ENCODE measurements at regions not wholly inside any gene's neighbourhood (a gene's known extent, or its start where the extent isn't known, plus 50 kb on each side); places are given as distances from the start of the nearest gene placed in this dataset.

DNA sequence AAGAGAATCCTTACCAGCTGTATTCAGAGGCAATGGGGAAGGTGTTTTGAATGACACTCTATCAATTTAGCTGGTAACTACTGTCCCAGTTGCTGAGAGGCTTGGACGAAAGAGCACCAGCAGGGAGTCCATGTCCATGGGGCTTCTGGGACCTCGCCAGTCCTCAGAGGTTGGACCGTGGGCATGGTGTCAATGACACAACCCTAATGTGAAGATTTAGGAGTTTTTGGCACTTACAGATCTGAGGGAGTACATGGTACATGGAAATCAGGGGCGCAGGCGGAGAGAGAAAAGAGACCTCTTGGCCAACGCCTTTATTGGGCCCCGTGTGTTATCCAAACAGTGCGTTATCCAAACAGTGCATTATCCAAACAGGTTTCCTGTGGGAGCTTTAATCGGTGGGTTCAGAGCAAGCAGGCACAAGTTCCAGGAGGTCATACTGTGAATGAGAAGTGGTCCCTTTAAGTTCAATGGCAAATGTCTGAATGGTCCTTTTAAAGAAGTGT, 169.1 kb upstream of the B3GAT1 start:
- H3K27ac Mint-ChIP-seq, result no peak overlapping the region
- H3K27me3 Mint-ChIP-seq (ENCODE audit: low read depth), result peaks cover 22% of the 10 kb centered on the region
- no peak for DNase-seq (ENCODE audit: low spot score)
- no peaks in the 10 kb centered on the region for H3K36me3 Mint-ChIP-seq (ENCODE audit: low read depth)
- peaks cover 21% of the 10 kb centered on the region for H3K4me1 Mint-ChIP-seq (ENCODE audit: low read depth)
- no peak overlapping the region for H3K4me3 Mint-ChIP-seq
- no peaks in the 10 kb centered on the region for H3K9me3 Mint-ChIP-seq

DNA sequence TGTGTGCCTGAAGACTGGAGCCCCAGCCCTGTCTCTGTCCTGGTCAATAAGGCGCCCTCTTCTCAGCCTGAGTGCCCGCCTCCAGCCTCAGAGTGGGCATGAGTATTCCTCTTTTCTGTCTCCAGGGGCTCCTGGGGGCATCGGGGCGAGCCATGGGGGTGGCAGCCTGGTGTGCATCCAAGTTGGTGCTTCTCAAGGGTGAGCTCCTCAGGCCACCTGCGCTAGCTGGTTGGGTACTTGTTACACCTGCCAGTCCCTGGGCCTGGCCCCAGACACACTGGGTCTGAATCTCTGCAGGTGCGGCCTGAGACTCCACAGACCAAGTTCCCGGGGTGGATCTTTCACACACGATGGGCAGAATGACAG, 168.6 kb upstream of the B3GAT1 start:
- H3K27ac Mint-ChIP-seq, result no peak overlapping the region
- H3K4me3 Mint-ChIP-seq, result no peak overlapping the region
- H3K36me3 Mint-ChIP-seq (ENCODE audit: low read depth), result no peaks in the 10 kb centered on the region
- peaks cover 22% of the 10 kb centered on the region for H3K27me3 Mint-ChIP-seq (ENCODE audit: low read depth)
- no peaks in the 10 kb centered on the region for H3K9me3 Mint-ChIP-seq
- peaks cover 21% of the 10 kb centered on the region for H3K4me1 Mint-ChIP-seq (ENCODE audit: low read depth)
- DNase-seq (ENCODE audit: low spot score), result no peak

DNA sequence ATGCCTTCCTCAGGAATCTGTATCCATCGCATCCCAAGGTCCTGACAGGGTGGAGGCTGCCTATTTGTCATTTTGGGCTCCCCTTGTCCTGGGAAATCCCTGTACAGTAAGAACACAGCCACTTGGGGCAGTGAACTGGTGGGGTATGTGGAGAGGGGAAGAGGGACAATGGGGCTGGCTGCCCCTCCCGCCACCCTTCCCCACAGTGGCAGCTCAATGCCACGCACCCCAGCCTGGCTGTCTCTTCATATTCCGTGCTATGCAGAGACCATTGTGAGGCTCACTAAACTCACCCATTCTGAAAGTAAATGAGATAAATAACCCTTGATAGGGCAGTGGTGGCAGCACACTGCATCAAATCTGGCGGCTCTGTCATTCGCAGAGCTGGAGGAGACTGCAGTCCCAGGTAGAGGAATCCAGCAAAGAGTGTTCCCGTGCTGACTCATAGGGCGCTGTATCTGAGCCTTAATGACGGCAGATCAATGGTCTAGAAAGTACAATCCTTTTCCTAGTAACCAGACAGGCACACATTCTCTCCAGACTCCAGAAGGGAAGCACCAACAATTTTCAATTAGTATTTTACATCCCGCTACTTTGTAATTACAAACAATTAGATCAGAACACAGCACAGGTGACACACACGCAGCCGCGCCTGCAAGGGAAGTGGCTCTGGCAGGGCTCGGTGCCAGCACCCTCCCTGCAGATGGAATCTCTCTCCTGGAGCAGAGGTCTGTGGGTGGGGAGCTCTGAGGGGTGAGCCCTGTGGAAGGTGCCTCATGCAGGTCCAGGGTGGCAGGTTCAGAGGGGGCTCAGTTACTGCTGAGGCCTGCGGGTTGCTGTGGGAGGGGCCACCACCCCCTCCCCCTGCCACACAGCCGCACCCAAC, 167.9 kb upstream of the B3GAT1 start:
- Mint-ChIP-seq H3K27ac (no peak overlapping the region), H3K4me3 (no peak overlapping the region), H3K9me3 (no peaks in the 10 kb centered on the region), H3K27me3 (ENCODE audit: low read depth) (peaks cover 18% of the 10 kb centered on the region), H3K4me1 (ENCODE audit: low read depth) (peaks cover 21% of the 10 kb centered on the region), H3K36me3 (ENCODE audit: low read depth) (no peaks in the 10 kb centered on the region)
- no peak for DNase-seq (ENCODE audit: low spot score)

DNA sequence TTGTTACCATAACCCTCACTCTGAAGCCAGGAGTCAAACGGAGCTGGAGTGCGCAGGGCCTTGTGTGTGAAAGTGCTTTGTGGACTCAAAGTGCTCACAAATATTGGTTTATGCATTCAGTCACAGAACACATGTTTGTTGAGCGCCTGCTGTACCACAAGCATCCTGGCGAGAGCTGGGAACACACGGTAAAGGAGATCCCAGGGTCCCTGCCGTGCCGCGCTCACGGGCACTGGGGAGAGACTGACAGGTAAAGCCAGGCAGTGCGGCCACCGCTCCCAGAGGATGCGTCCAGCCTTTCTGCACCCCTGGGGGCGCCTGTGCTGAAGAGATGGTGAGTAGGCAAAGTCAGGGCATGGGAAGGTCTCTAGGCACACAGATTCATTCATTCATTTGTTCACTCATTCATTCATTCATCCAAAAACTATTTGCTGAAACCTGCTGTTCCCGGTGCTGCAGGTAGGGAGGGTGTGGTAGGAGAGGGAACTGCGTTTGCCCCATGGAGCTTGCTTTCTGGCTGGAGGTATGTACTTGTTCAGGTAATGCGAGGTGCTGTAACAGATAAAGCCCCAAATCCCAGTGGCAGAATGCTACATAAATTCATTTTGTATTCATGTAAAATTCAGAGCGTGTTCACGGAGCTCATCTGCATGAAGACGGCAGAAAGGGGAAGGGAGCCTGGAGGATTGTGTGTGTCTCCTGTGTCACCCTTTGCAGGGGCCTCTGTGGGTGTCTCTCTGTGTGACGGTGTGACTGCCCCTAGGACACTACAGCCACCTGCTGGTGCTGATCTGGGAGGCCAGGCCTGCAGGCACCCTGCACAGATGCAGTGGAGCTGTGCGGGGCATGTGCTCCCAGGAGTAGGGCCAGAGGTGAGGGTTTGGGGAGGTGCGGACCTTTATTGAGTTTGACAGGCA, 167.0 kb upstream of the B3GAT1 start:
- H3K27ac Mint-ChIP-seq, result no peak overlapping the region
- H3K27me3 Mint-ChIP-seq (ENCODE audit: low read depth), result peaks cover 17% of the 10 kb centered on the region
- no peak overlapping the region for H3K4me3 Mint-ChIP-seq
- peaks cover 18% of the 10 kb centered on the region for H3K4me1 Mint-ChIP-seq (ENCODE audit: low read depth)
- DNase-seq (ENCODE audit: low spot score), result no peak
- H3K36me3 Mint-ChIP-seq (ENCODE audit: low read depth), result no peaks in the 10 kb centered on the region
- no peaks in the 10 kb centered on the region for H3K9me3 Mint-ChIP-seq

DNA sequence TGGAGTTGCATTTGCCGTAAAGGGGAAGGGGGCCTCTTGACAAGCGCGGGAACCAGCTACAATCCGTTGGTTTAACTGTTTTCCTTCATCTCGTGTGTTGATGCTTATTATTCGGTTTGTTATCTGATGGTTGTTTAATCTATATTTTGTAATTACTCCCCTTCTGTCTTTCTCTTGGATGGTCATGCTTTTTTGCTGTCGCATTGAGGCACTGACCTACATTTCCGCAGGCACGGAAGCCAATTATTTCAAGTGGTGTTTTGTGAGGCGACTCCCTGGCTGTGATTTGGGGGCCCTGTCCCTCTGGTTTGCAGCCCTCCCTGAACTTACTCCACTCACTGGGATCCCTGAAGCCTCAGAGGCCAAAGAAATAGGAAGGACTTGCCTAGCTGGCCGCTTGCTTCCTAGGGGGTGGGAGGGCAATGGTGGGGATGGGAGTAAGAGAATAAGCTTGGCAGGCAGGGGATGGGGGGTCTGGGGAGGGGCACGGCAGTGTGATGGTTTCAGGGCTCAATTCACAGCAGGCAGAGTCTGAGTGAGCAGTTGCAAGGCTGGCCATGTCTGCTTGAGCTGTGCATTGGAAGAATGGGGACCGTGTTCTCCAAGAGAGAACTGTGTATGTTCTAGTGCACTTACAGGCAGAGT, 165.8 kb upstream of the B3GAT1 start:
- H3K4me1 Mint-ChIP-seq (ENCODE audit: low read depth), result peaks cover 7% of the 10 kb centered on the region
- no peaks in the 10 kb centered on the region for H3K36me3 Mint-ChIP-seq (ENCODE audit: low read depth)
- peaks cover 11% of the 10 kb centered on the region for H3K27me3 Mint-ChIP-seq (ENCODE audit: low read depth)
- DNase-seq (ENCODE audit: low spot score), result no peak
- H3K4me3 Mint-ChIP-seq, result no peak overlapping the region
- H3K27ac Mint-ChIP-seq, result no peak overlapping the region
- no peaks in the 10 kb centered on the region for H3K9me3 Mint-ChIP-seq

DNA sequence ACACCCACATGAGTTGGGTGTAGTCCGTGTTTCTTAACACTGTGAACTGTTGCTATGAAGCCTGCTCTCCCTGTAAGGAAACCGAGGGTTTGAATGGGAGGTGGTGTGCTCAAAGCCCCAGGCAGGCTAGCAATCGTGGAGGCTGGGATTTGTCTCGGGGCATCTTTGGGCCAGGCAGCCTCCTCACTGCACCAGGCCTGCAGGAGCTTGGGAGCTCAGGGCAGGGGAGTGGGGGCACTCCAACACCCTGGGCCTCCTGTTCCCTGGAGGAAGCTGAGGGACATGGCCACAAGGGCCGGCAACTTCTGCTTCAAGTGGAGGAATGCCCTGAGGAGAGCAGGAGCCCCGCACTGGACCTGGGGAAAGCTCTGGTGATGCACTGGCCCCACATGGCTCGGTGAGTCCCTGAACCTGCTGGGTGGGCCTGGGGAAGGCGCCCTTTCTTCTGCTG, 164.7 kb upstream of the B3GAT1 start:
- Mint-ChIP-seq H3K4me1 (ENCODE audit: low read depth) (peaks cover 2% of the 10 kb centered on the region), H3K27ac (no peak overlapping the region), H3K27me3 (ENCODE audit: low read depth) (peaks cover 9% of the 10 kb centered on the region), H3K36me3 (ENCODE audit: low read depth) (no peaks in the 10 kb centered on the region), H3K9me3 (no peaks in the 10 kb centered on the region), H3K4me3 (no peak overlapping the region)
- no peak for DNase-seq (ENCODE audit: low spot score)

DNA sequence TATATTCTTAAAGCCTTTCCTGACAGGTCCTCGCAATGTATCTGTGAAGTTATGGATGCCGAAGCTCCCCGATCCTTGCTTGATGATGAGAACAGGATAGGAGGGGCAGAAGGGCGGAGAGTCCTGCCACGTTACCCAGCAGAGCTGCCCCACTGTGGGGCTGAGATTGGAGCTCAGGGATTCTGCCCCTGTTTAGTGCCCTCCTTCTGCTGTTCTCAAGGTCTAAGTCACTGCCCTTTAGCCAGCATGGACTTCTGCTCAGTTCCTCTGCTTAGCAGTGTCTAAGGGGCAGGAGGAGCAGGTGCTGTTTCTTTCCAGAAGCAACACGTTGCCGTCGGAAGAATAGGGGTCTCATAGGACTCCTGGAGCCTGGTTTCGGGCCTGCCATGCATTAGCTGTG, 164.2 kb upstream of the B3GAT1 start:
- Mint-ChIP-seq H3K27me3 (ENCODE audit: low read depth) (peaks cover 7% of the 10 kb centered on the region), H3K36me3 (ENCODE audit: low read depth) (no peaks in the 10 kb centered on the region), H3K4me1 (ENCODE audit: low read depth) (peaks cover 2% of the 10 kb centered on the region), H3K27ac (no peak overlapping the region), H3K9me3 (no peaks in the 10 kb centered on the region), H3K4me3 (no peak overlapping the region)
- no peak for DNase-seq (ENCODE audit: low spot score)

DNA sequence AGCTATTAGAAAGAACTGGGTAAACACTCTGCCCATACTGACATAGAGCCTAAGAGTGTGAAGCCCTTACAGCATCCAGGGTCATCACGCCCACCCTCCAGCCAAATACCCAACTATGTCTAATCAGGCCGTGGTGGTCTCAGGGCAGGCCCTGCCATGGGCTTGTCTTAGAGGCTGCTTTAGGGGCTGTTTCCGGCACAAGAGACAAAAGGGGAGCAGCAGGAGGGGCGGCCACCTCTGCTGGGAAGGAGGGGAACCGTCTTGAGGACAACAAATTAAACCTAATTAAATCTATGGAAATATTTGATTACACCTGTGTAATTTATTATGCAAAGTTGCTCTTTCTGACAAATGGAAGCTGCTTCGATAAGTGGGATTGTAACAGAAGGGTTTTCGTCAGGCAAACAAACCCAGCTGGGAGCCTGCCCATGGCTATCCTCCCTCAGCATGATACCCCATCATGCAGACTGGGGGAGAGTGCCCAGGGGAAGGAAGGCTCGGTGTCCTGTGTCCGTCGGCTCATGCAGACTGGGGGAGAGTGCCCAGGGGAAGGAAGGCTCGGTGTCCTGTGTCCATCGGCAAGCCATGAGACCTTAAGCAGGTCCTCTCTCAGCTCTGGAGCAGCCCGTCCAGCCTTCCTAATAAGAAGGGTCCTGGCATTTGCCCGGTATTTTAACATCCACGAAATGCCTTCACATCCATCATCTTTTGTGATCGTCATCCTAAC, 163.6 kb upstream of the B3GAT1 start:
- Mint-ChIP-seq H3K27ac (no peak overlapping the region), H3K4me1 (ENCODE audit: low read depth) (peaks cover 2% of the 10 kb centered on the region), H3K4me3 (no peak overlapping the region), H3K36me3 (ENCODE audit: low read depth) (no peaks in the 10 kb centered on the region), H3K9me3 (no peaks in the 10 kb centered on the region), H3K27me3 (ENCODE audit: low read depth) (peaks cover 4% of the 10 kb centered on the region)
- DNase-seq (ENCODE audit: low spot score), result no peak

DNA sequence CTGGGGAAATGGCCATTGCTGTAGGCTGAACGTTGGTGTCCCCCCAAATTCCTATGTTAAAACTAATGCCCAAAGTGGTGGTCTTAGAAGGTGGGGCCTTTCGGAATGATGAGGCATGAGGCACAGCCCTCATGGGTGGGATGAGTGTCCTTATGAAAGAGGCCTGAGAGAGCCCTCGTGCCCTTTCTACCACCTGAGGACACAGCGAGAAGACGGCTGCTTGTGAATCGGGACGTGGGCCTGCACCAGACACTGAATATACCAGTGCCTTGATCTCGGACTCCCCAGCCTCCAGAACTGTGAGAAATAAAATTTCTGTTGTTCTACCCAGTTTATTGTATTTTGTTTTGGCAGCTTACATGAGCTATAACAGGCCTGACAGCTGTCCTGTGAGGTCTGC, 162.9 kb upstream of the B3GAT1 start:
- no peaks in the 10 kb centered on the region for H3K9me3 Mint-ChIP-seq
- H3K4me1 Mint-ChIP-seq (ENCODE audit: low read depth), result no peaks in the 10 kb centered on the region
- DNase-seq (ENCODE audit: low spot score), result no peak
- H3K27ac Mint-ChIP-seq, result no peak overlapping the region
- peaks cover 4% of the 10 kb centered on the region for H3K27me3 Mint-ChIP-seq (ENCODE audit: low read depth)
- no peak overlapping the region for H3K4me3 Mint-ChIP-seq
- no peaks in the 10 kb centered on the region for H3K36me3 Mint-ChIP-seq (ENCODE audit: low read depth)

DNA sequence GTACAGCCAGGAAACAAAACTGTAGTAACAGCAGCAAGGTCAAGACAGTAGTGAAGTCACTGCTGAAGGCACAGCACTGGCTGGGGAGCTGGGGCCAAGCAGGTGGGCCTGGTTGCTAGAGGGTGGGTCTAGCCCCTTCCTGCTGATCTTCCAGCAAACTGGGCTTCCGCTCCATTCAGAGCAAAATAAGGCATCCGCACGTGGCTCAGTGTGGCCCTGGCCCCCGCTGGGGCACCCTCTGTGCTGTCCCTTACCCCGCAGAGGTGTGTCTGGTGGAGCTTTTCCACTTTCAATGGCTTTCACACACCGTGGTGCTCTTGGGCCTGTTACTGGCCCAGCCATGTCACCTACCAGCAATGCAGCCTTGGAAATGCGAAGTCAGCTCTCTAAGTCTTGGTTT, 162.4 kb upstream of the B3GAT1 start:
- Mint-ChIP-seq H3K9me3 (no peaks in the 10 kb centered on the region), H3K4me1 (ENCODE audit: low read depth) (no peaks in the 10 kb centered on the region), H3K36me3 (ENCODE audit: low read depth) (no peaks in the 10 kb centered on the region), H3K27ac (no peak overlapping the region), H3K27me3 (ENCODE audit: low read depth) (peaks cover 4% of the 10 kb centered on the region), H3K4me3 (no peak overlapping the region)
- DNase-seq (ENCODE audit: low spot score), result no peak

DNA sequence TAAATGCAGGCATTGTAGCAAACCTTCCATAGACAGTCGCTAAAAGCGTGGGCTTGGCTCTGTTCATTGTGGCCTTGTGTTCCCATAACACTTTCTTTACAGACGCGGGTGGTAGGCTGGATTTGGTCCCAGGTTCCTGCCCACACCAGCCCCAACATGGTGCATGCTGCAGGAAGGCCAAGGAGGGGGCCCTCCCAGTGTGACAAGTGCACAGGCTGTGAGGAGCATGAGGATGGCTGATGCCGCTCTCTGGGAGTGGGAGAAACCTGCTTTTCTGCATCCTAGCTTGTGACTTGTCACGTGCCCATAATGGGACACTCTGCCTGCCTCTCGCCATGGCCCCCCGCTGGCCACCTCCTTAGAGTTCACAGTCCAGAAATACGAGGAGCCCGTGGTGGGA, 161.8 kb upstream of the B3GAT1 start:
- DNase-seq (ENCODE audit: low spot score), result no peak
- H3K27me3 Mint-ChIP-seq (ENCODE audit: low read depth), result peaks cover 7% of the 10 kb centered on the region
- no peaks in the 10 kb centered on the region for H3K9me3 Mint-ChIP-seq
- no peak overlapping the region for H3K27ac Mint-ChIP-seq
- H3K36me3 Mint-ChIP-seq (ENCODE audit: low read depth), result no peaks in the 10 kb centered on the region
- no peaks in the 10 kb centered on the region for H3K4me1 Mint-ChIP-seq (ENCODE audit: low read depth)
- no peak overlapping the region for H3K4me3 Mint-ChIP-seq

DNA sequence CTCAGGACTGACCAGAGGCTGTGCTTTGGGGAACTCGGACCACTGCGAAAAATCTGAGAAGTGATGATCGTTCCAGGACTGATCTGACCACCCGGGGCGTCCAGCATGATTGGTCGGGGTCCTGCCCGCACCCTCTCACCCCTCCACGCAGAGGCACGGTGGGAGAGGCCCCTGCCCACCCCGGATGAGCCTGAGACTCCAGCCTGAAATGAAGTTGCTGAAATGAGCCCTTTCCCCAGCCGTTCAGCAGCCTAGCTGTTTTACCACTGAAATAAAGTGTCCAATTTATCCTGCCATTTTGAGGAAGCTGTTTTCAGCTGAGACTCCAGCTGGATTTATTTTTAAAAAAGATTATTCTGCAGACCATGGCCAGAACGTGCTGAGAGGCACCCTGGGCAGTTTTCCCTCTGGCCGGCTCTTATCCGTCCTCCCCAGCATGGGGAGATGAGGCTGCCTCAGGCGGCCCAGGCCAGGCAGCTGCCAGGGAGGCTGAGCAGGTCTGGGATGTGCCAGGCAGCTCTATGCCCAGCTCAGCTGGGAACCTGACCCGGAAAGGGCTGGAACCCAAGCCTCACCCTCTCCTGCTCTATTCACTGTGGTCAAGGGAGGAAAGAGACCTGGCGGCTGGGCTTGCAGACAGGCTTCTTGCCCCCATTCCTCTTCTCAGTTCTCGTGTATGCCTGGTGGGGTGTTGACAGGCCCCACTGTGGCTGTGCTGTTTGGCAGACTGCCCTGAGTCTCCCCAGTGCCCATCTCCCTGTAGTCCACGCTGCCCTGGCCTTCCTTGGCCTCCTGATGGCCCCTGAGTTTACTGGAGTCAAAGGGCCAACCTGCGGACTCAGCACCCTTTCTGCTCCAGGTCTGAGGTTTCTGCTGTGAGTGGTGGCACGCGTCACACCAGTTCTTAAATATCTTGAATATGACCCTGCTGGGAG, 161.0 kb upstream of the B3GAT1 start:
- H3K4me1 Mint-ChIP-seq (ENCODE audit: low read depth), result no peaks in the 10 kb centered on the region
- no peaks in the 10 kb centered on the region for H3K9me3 Mint-ChIP-seq
- H3K27me3 Mint-ChIP-seq (ENCODE audit: low read depth), result peaks cover 6% of the 10 kb centered on the region
- no peaks in the 10 kb centered on the region for H3K36me3 Mint-ChIP-seq (ENCODE audit: low read depth)
- no peak overlapping the region for H3K27ac Mint-ChIP-seq
- H3K4me3 Mint-ChIP-seq, result no peak overlapping the region
- no peak for DNase-seq (ENCODE audit: low spot score)
